ENCODE measurements at regions not wholly inside any gene's neighbourhood (a gene's known extent, or its start where the extent isn't known, plus 50 kb on each side); places are given as distances from the start of the nearest gene placed in this dataset.

DNA sequence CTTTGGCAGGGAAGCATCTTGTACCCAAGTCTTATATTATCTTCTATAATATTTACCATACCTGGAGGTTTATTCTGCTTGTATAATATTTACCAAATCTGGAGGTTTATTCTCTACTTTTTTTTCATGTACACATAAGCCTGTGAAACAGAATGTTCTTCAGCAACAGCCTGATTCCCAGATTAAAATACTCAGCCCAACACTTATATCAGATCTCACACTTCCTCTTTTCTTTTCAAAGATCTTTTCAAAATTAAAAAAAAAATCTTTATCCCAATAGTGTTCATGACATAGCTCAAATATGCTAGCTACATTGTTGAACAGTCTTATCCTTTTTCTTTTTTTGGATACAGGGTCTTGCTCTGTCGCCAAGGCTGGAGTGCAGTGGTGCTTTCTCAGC, 300.7 kb downstream of the LMO7 start:
- ATAC-seq (ENCODE audit: insufficient read depth, low FRiP score) = no peak
- no peak overlapping the region for H3K9ac ChIP-seq (ENCODE audit: insufficient read depth in 1 of 2, low read length in 2 of 2)
- peaks cover 0 to 3% (median 0%) of the 10 kb centered on the region in 5 donors for H3K4me1 ChIP-seq (ENCODE audit: control insufficient read depth in 5 of 5, insufficient read depth in 5 of 5, low read length in 5 of 5)
- H3K27ac ChIP-seq (ENCODE audit: low read depth in 1 of 2, low read length in 1 of 2) = no peak overlapping the region
- no peaks in the 10 kb centered on the region for H3K27me3 ChIP-seq (ENCODE audit: control insufficient read depth in 3 of 3, insufficient read depth in 3 of 3, low read length in 2 of 3)
- H3K36me3 ChIP-seq (ENCODE audit: control insufficient read depth in 4 of 4, insufficient read depth in 4 of 4, low read length in 4 of 4) = no peaks in the 10 kb centered on the region
- 46 to 100% methylated on average over 1 of the region's 1 CpG for WGBS, 2 donors
- DNase-seq = no peak
- TF ChIP-seq, protein P1, sequence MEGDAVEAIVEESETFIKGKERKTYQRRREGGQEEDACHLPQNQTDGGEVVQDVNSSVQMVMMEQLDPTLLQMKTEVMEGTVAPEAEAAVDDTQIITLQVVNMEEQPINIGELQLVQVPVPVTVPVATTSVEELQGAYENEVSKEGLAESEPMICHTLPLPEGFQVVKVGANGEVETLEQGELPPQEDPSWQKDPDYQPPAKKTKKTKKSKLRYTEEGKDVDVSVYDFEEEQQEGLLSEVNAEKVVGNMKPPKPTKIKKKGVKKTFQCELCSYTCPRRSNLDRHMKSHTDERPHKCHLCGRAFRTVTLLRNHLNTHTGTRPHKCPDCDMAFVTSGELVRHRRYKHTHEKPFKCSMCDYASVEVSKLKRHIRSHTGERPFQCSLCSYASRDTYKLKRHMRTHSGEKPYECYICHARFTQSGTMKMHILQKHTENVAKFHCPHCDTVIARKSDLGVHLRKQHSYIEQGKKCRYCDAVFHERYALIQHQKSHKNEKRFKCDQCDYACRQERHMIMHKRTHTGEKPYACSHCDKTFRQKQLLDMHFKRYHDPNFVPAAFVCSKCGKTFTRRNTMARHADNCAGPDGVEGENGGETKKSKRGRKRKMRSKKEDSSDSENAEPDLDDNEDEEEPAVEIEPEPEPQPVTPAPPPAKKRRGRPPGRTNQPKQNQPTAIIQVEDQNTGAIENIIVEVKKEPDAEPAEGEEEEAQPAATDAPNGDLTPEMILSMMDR (IDR thresholded peaks at IDR 0.05; ENCODE audit: control extremely low read depth, extremely low read depth) = no peak
- H3K9me3 ChIP-seq (ENCODE audit: control insufficient read depth in 4 of 4, insufficient read depth in 3 of 4, low read length in 3 of 4) = no peaks in the 10 kb centered on the region
- no peak overlapping the region for H3K4me3 ChIP-seq

DNA sequence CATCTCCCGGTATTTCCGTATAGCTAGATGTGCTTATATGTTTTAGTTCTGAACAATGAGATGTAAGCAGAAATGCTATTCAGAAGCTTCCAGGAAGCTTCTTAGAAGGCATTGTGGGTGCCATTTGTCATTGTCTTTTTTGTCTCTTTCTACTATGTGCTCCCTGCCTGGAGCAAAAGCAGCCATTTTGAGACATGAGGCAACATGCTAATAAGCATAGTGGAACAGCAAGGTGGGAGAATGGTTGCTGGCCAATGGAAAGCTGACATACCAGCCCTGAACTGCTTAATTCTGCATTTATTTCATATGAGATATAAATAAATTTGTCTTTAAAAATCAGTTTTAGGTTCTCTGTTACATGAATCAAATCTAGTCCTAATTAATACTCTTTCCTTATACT, 299.7 kb downstream of the LMO7 start:
- H3K36me3 ChIP-seq (ENCODE audit: control insufficient read depth in 4 of 4, insufficient read depth in 4 of 4, low read length in 4 of 4) = no peaks in the 10 kb centered on the region
- H3K9ac ChIP-seq (ENCODE audit: insufficient read depth in 1 of 2, low read length in 2 of 2) = no peak overlapping the region
- TF ChIP-seq, protein P1 (IDR thresholded peaks at IDR 0.05; ENCODE audit: control extremely low read depth, extremely low read depth) = no peak
- H3K27me3 ChIP-seq (ENCODE audit: control insufficient read depth in 3 of 3, insufficient read depth in 3 of 3, low read length in 2 of 3) = no peaks in the 10 kb centered on the region
- H3K27ac ChIP-seq (ENCODE audit: low read depth in 1 of 2, low read length in 1 of 2) = no peak overlapping the region
- peaks cover 0 to 3% (median 0%) of the 10 kb centered on the region in 5 donors for H3K4me1 ChIP-seq (ENCODE audit: control insufficient read depth in 5 of 5, insufficient read depth in 5 of 5, low read length in 5 of 5)
- ATAC-seq (ENCODE audit: insufficient read depth, low FRiP score) = no peak
- H3K9me3 ChIP-seq (ENCODE audit: control insufficient read depth in 4 of 4, insufficient read depth in 3 of 4, low read length in 3 of 4) = no peaks in the 10 kb centered on the region
- no peak overlapping the region for H3K4me3 ChIP-seq
- no peak for DNase-seq
- 74 to 93% methylated on average over 2 of the region's 2 CpGs for WGBS, 2 donors

DNA sequence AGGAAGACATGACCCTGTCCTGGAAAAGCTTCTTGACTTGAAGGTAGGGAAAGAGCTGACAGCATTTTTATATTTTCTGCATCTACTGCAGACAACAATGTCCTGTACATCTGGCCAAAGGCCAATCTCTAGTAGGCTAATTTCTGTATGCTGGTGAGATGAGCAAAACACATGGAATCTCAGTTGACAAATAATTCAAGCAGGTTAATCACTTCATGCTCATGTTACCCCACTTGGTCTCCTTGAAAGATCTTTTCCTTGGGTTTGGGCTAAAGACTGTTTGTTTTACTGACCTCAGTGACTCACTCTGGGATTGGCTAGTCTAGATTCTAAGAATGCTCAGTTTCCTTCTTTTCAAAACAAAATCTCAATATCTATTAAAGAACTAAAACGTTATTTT, 298.8 kb downstream of the LMO7 start:
- ATAC-seq (ENCODE audit: insufficient read depth, low FRiP score) (no peak), DNase-seq (no peak)
- Histone ChIP-seq H3K4me3 (no peak overlapping the region), H3K4me1 (ENCODE audit: control insufficient read depth in 5 of 5, insufficient read depth in 5 of 5, low read length in 5 of 5) (peaks cover 0 to 3% (median 0%) of the 10 kb centered on the region in 5 donors), H3K36me3 (ENCODE audit: control insufficient read depth in 4 of 4, insufficient read depth in 4 of 4, low read length in 4 of 4) (no peaks in the 10 kb centered on the region), H3K27me3 (ENCODE audit: control insufficient read depth in 3 of 3, insufficient read depth in 3 of 3, low read length in 2 of 3) (no peaks in the 10 kb centered on the region), H3K9me3 (ENCODE audit: control insufficient read depth in 4 of 4, insufficient read depth in 3 of 4, low read length in 3 of 4) (no peaks in the 10 kb centered on the region), H3K27ac (ENCODE audit: low read depth in 1 of 2, low read length in 1 of 2) (no peak overlapping the region), H3K9ac (ENCODE audit: insufficient read depth in 1 of 2, low read length in 2 of 2) (no peak overlapping the region)
- 73 to 82% methylated on average over 1 of the region's 1 CpG for WGBS, 2 donors
- TF ChIP-seq, protein P1 (IDR thresholded peaks at IDR 0.05; ENCODE audit: control extremely low read depth, extremely low read depth) = no peak

DNA sequence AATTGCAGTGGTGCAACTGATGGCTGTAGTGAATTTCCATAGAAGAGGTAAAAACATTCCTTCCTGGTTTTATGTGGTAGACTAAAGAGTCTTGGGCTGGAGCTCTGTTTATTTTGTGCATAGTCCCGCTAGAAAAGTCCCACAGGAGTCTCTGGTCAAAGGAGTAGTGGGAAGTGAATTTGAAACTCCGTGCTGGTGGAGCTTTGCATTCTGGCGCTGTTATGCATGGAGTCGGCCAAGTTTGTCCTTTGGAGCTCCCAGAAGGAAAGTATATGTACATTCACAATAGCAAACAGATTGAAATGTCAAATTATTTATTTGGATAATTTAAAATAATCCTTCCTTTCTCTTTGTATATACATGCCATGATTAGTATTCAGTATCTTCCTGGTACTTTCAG, 296.5 kb downstream of the LMO7 start:
- H3K4me3 ChIP-seq = no peak overlapping the region
- H3K27ac ChIP-seq (ENCODE audit: low read depth in 1 of 2, low read length in 1 of 2) = no peak overlapping the region
- peaks cover 0 to 4% (median 0%) of the 10 kb centered on the region in 4 donors for H3K9me3 ChIP-seq (ENCODE audit: control insufficient read depth in 4 of 4, insufficient read depth in 3 of 4, low read length in 3 of 4)
- DNase-seq = no peak
- TF ChIP-seq, protein P1 (IDR thresholded peaks at IDR 0.05; ENCODE audit: control extremely low read depth, extremely low read depth) = no peak
- no peak overlapping the region for H3K9ac ChIP-seq (ENCODE audit: insufficient read depth in 1 of 2, low read length in 2 of 2)
- no peaks in the 10 kb centered on the region for H3K27me3 ChIP-seq (ENCODE audit: control insufficient read depth in 3 of 3, insufficient read depth in 3 of 3, low read length in 2 of 3)
- H3K36me3 ChIP-seq (ENCODE audit: control insufficient read depth in 4 of 4, insufficient read depth in 4 of 4, low read length in 4 of 4) = no peaks in the 10 kb centered on the region
- WGBS, 2 donors = 82 to 89% methylated on average over 4 of the region's 4 CpGs
- ATAC-seq (ENCODE audit: insufficient read depth, low FRiP score) = no peak
- H3K4me1 ChIP-seq (ENCODE audit: control insufficient read depth in 5 of 5, insufficient read depth in 5 of 5, low read length in 5 of 5) = no peaks in the 10 kb centered on the region

Data from lung (tissue), 11 donors.